ENCODE measurements at regions not wholly inside any gene's neighbourhood (a gene's known extent, or its start where the extent isn't known, plus 50 kb on each side); places are given as distances from the start of the nearest gene placed in this dataset.

DNA sequence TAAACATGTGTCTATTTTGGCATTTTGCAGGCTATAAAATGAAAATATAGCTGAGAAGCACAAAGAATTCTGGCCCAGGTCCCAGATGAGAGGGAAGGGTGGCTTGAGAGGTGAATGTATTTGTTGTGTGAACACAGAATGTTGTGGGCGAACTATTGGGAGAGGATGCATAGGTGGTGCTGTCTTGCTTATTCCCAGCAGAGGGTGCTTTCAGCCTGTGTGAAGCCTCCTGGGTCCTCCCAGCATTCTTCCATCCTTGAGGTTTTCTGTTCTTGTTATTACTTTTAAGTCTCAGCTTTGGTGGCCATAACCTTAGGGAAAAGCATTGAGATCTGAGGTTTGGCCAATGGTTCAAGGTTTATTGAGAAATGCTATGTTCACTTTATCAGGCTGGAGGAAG lies 108.7 kb upstream of the SNX19 start:
- no peak overlapping the region for H3K27ac ChIP-seq (ENCODE audit: low read depth, low read length)
- WGBS, result 60% methylated on average over 1 of the region's 1 CpG
- H3K9ac ChIP-seq (ENCODE audit: low read depth, low read length), result no peak overlapping the region
- H3K9me3 ChIP-seq (ENCODE audit: insufficient read depth, low read depth, low read length), result no peaks in the 10 kb centered on the region
- H3K36me3 ChIP-seq (ENCODE audit: insufficient read depth, low read length), result no peaks in the 10 kb centered on the region
- H3K4me3 ChIP-seq (ENCODE audit: low read length), result no peak overlapping the region
- H3K4me1 ChIP-seq (ENCODE audit: insufficient read depth, low read length), result no peaks in the 10 kb centered on the region
- H3K27me3 ChIP-seq (ENCODE audit: insufficient read depth, low read length), result no peaks in the 10 kb centered on the region

DNA sequence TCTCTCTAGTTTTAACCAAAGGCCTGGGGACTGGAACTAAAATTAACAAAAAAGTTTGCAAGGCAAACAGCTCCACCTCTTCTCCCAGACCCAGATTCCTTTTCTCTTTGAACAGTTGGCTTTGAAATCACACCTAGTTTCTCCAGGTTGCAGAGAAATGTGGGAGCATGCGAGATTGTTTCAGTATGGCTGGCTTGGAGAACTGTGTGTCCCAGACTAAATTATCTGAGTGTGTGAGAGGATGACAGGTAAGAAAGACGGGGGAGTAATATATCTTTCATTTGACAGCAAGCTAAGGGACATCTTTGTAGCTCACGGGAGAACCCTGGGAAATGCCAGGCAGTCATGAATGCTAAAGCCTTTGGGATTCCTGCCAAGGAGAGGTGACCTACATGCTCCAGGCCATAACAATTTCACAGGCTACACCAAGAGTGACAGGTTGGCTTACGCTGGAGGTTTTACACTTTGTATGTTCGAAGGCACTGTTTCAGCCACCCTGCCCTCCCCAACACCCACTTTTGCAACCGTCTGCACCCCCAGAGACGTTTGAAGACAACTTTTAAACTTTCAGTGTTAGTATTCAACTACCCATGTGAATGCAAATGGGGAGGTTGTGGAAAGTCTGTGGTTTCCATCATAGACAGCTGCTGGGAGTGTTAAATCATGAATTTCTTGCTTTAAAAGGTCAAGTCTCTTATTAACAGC lies 109.3 kb upstream of the SNX19 start:
- no peaks in the 10 kb centered on the region for H3K27me3 ChIP-seq (ENCODE audit: insufficient read depth, low read length)
- 80% methylated on average over 7 of the region's 7 CpGs for WGBS
- no peaks in the 10 kb centered on the region for H3K4me1 ChIP-seq (ENCODE audit: insufficient read depth, low read length)

DNA sequence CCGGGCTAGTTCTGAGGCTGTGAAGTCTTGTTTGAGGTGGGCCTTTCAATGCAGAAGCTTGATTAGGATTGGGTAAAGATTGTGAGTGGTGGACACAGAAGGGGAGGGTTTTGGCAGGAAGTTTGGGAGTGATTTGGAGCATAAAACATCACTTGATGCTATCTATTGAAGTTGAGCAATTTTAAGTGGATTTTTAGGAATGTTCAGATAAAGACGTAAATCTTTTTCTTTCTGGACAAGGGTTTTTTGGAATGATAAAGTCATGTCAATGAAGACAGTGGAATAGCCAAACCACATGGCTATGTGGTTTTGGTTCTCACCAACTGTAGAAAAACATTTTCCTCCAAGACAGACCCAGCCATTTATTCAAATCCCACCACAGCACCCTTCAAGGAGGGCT lies 111.2 kb upstream of the SNX19 start:
- no peaks in the 10 kb centered on the region for H3K36me3 ChIP-seq (ENCODE audit: insufficient read depth, low read length)
- H3K4me1 ChIP-seq (ENCODE audit: insufficient read depth, low read length), result peaks cover 7% of the 10 kb centered on the region; the same call in 1 of the 2 replicates
- no peak overlapping the region for H3K27ac ChIP-seq (ENCODE audit: low read depth, low read length)
- H3K27me3 ChIP-seq (ENCODE audit: insufficient read depth, low read length), result no peaks in the 10 kb centered on the region
- H3K9ac ChIP-seq (ENCODE audit: low read depth, low read length), result no peak overlapping the region
- no peaks in the 10 kb centered on the region for H3K9me3 ChIP-seq (ENCODE audit: insufficient read depth, low read depth, low read length)
- H3K4me3 ChIP-seq (ENCODE audit: low read length), result no peak overlapping the region
- 92% methylated on average over 2 of the region's 2 CpGs for WGBS

More for the DNA sequence above, 109.3 kb upstream of the SNX19 start:
- no peak overlapping the region for H3K9ac ChIP-seq (ENCODE audit: low read depth, low read length)
- no peaks in the 10 kb centered on the region for H3K36me3 ChIP-seq (ENCODE audit: insufficient read depth, low read length)
- no peaks in the 10 kb centered on the region for H3K9me3 ChIP-seq (ENCODE audit: insufficient read depth, low read depth, low read length)
- no peak overlapping the region for H3K4me3 ChIP-seq (ENCODE audit: low read length)
- no peak overlapping the region for H3K27ac ChIP-seq (ENCODE audit: low read depth, low read length)

DNA sequence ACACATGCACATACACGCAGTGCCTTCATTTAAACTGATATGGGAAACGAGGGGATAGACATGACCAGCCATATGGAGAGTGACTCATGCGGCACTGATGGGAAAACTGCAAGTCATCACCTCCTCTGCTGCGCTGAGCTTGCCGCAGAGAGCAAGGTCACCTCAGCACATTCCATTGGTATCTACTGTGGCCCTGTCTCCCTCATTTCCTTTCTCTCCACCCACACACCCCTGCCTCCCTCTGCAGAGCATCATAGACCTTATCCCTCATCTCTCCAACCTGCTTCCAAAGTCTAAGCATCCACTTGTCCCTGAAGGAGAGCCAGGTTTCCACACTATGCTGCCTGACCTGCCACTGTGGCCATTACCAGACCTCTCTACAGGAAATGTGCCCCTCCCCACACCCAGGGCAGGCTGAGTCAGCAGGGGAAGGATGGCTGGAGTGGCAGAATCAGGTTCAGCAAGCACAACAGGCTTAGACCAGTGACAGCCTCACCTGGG lies 116.9 kb upstream of the SNX19 start:
- H3K9me3 ChIP-seq (ENCODE audit: insufficient read depth, low read depth, low read length), result no peaks in the 10 kb centered on the region
- no peak overlapping the region for H3K4me3 ChIP-seq (ENCODE audit: low read length)
- H3K36me3 ChIP-seq (ENCODE audit: insufficient read depth, low read length), result no peaks in the 10 kb centered on the region
- WGBS, result 69% methylated on average over 5 of the region's 5 CpGs
- no peaks in the 10 kb centered on the region for H3K27me3 ChIP-seq (ENCODE audit: insufficient read depth, low read length)
- no peak overlapping the region for H3K27ac ChIP-seq (ENCODE audit: low read depth, low read length)
- H3K4me1 ChIP-seq (ENCODE audit: insufficient read depth, low read length), result peaks cover 18% of the 10 kb centered on the region; the same call in 1 of the 2 replicates
- no peak overlapping the region for H3K9ac ChIP-seq (ENCODE audit: low read depth, low read length)

- WGBS, result 96% methylated on average over 5 of the region's 5 CpGs
- H3K27me3 ChIP-seq (ENCODE audit: insufficient read depth, low read length), result no peaks in the 10 kb centered on the region
Observed at GRCh38 chr11:131036514-131036913, 120.2 kb upstream of the SNX19 start.

DNA sequence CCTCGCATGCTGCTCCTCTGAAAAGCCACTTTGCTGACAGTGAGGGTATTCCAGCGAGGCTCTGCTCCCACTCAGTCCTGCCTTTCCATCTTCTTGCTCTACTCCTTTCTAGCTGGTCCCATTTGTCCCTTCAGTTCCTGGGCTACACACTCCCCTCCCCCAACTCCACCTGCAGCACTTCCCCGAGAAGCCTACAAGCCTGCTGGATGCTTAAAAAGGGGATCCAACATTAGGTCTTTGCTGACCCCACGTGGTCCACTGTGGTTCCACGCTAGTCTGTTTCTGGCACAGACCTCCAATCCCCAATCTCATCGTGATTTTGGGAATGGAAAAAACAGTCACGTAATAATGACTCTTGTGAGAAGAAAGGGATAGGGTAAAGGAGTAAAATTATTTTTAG lies 121.6 kb upstream of the SNX19 start:
- Histone ChIP-seq H3K9me3 (ENCODE audit: insufficient read depth, low read depth, low read length) (no peaks in the 10 kb centered on the region), H3K4me3 (ENCODE audit: low read length) (no peak overlapping the region)

More at GRCh38 chr11:131036514-131036913, 120.2 kb upstream of the SNX19 start:
- H3K4me1 ChIP-seq (ENCODE audit: insufficient read depth, low read length), result peaks cover 18% of the 10 kb centered on the region; the same call in 1 of the 2 replicates
- H3K9ac ChIP-seq (ENCODE audit: low read depth, low read length), result no peak overlapping the region
- H3K27ac ChIP-seq (ENCODE audit: low read depth, low read length), result no peak overlapping the region
- H3K4me3 ChIP-seq (ENCODE audit: low read length), result no peak overlapping the region
- no peaks in the 10 kb centered on the region for H3K9me3 ChIP-seq (ENCODE audit: insufficient read depth, low read depth, low read length)
- no peaks in the 10 kb centered on the region for H3K36me3 ChIP-seq (ENCODE audit: insufficient read depth, low read length)

GRCh38 chr11:131038597-131038996 lies 122.3 kb upstream of the SNX19 start:
- no peak overlapping the region for H3K27ac ChIP-seq (ENCODE audit: low read depth, low read length)
- H3K36me3 ChIP-seq (ENCODE audit: insufficient read depth, low read length), result no peaks in the 10 kb centered on the region
- H3K9me3 ChIP-seq (ENCODE audit: insufficient read depth, low read depth, low read length), result no peaks in the 10 kb centered on the region
- H3K9ac ChIP-seq (ENCODE audit: low read depth, low read length), result no peak overlapping the region
- H3K4me3 ChIP-seq (ENCODE audit: low read length), result no peak overlapping the region
- H3K4me1 ChIP-seq (ENCODE audit: insufficient read depth, low read length), result peaks cover under 1% of the 10 kb centered on the region; the same call in 1 of the 2 replicates
- 51% methylated on average over 4 of the region's 5 CpGs for WGBS
- H3K27me3 ChIP-seq (ENCODE audit: insufficient read depth, low read length), result no peaks in the 10 kb centered on the region

More for the DNA sequence above, 121.6 kb upstream of the SNX19 start:
- H3K27ac ChIP-seq (ENCODE audit: low read depth, low read length), result no peak overlapping the region
- H3K4me1 ChIP-seq (ENCODE audit: insufficient read depth, low read length), result peaks cover 8% of the 10 kb centered on the region; the same call in 1 of the 2 replicates
- H3K27me3 ChIP-seq (ENCODE audit: insufficient read depth, low read length), result no peaks in the 10 kb centered on the region
- H3K36me3 ChIP-seq (ENCODE audit: insufficient read depth, low read length), result no peaks in the 10 kb centered on the region
- WGBS, result 70% methylated on average over 7 of the region's 7 CpGs
- no peak overlapping the region for H3K9ac ChIP-seq (ENCODE audit: low read depth, low read length)

DNA sequence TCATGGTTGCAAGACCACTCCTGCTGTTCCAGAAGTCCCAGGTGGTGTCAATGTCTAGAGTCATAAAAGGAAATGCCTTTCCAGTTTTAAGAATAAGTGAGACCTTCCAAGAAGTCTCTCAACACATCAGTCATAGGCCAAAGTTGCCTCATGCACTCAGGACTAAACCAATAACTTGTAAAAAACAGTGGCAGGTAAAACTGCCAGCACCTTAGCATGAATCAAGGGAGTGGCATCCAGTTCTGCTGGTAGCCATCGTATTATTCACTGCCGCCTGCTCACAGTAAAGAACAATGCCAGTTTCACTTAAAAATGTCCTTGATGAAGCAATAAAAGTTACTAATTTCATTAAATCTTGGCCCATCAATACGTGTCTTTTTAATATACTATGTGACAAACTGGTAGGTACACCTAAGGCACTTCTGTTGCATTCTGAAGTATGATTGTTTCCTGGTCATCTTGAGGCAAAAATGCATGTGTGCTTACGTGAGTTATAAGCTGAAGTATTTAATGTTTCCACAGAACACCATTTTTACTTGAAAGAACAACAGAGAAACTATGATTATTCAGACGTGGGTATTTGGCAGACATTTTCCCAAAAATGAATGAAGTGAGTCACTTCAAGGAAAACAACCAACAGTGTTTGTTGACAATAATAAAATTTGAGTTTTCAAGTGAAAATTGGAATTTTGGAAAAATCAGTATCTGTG lies 125.2 kb upstream of the SNX19 start:
- Histone ChIP-seq H3K27me3 (ENCODE audit: insufficient read depth, low read length) (no peaks in the 10 kb centered on the region), H3K4me3 (ENCODE audit: low read length) (no peak overlapping the region), H3K9ac (ENCODE audit: low read depth, low read length) (no peak overlapping the region), H3K36me3 (ENCODE audit: insufficient read depth, low read length) (no peaks in the 10 kb centered on the region), H3K27ac (ENCODE audit: low read depth, low read length) (no peak overlapping the region), H3K4me1 (ENCODE audit: insufficient read depth, low read length) (no peaks in the 10 kb centered on the region), H3K9me3 (ENCODE audit: insufficient read depth, low read depth, low read length) (no peaks in the 10 kb centered on the region)
- WGBS, result 97% methylated on average over 5 of the region's 5 CpGs

- Histone ChIP-seq H3K4me3 (ENCODE audit: low read length) (no peak overlapping the region), H3K27me3 (ENCODE audit: insufficient read depth, low read length) (no peaks in the 10 kb centered on the region), H3K36me3 (ENCODE audit: insufficient read depth, low read length) (no peaks in the 10 kb centered on the region), H3K27ac (ENCODE audit: low read depth, low read length) (no peak overlapping the region), H3K9ac (ENCODE audit: low read depth, low read length) (no peak overlapping the region), H3K4me1 (ENCODE audit: insufficient read depth, low read length) (no peaks in the 10 kb centered on the region), H3K9me3 (ENCODE audit: insufficient read depth, low read depth, low read length) (no peaks in the 10 kb centered on the region)
- 43% methylated on average over 1 of the region's 1 CpG for WGBS
Observed at GRCh38 chr11:131042041-131042390, 125.7 kb upstream of the SNX19 start.

DNA sequence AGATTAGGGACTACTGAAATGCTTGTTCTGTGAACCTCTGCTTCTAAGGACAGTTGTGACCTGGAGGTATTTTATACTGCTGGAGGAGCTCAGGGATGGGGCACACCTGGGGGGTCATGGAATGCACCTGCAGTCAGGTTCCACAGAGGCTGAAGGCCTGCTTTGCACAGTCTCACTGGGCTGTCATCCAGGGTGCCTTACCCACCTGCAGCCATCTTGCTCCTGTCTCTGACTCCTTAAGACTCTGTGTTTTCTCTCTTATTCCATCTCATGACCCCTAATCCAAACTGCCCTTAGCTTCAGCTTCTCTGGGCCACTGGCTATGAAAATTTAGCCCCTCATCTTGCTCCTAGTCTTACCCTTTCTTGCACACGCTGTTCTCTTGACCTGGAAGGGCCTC lies 127.0 kb upstream of the SNX19 start:
- H3K36me3 ChIP-seq (ENCODE audit: insufficient read depth, low read length), result no peaks in the 10 kb centered on the region
- no peaks in the 10 kb centered on the region for H3K4me1 ChIP-seq (ENCODE audit: insufficient read depth, low read length)
- H3K27me3 ChIP-seq (ENCODE audit: insufficient read depth, low read length), result no peaks in the 10 kb centered on the region
- no peak overlapping the region for H3K27ac ChIP-seq (ENCODE audit: low read depth, low read length)
- 89% methylated on average over 1 of the region's 1 CpG for WGBS
- no peak overlapping the region for H3K4me3 ChIP-seq (ENCODE audit: low read length)
- H3K9ac ChIP-seq (ENCODE audit: low read depth, low read length), result no peak overlapping the region
- no peaks in the 10 kb centered on the region for H3K9me3 ChIP-seq (ENCODE audit: insufficient read depth, low read depth, low read length)

DNA sequence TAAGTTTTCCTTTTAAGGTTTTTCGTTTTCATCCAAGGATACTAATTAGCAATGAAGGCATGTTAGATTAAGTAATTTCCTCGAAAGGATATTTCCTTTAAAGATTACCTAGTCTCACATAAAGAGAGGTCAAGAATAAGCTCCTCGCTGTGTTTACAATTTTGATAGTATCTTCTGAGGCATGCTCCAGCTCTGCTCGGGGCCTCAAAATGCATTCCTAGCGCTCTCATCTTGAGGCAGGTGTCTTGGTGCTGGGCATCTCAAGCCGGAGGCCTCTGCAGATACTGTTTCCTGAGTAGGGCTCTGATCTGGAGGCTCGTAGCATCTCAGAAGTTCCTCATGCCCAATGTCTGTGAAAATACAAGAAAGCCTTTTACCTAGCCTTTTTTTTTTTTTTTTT lies 128.6 kb upstream of the SNX19 start:
- no peaks in the 10 kb centered on the region for H3K36me3 ChIP-seq (ENCODE audit: insufficient read depth, low read length)
- no peaks in the 10 kb centered on the region for H3K9me3 ChIP-seq (ENCODE audit: insufficient read depth, low read depth, low read length)
- no peaks in the 10 kb centered on the region for H3K4me1 ChIP-seq (ENCODE audit: insufficient read depth, low read length)
- no peak overlapping the region for H3K4me3 ChIP-seq (ENCODE audit: low read length)
- no peaks in the 10 kb centered on the region for H3K27me3 ChIP-seq (ENCODE audit: insufficient read depth, low read length)
- H3K27ac ChIP-seq (ENCODE audit: low read depth, low read length), result no peak overlapping the region
- H3K9ac ChIP-seq (ENCODE audit: low read depth, low read length), result no peak overlapping the region
- WGBS, result 90% methylated on average over 7 of the region's 7 CpGs

Data from HUES64 (cell line).